ENCODE measurements at regions not wholly inside any gene's neighbourhood (a gene's known extent, or its start where the extent isn't known, plus 50 kb on each side); places are given as distances from the start of the nearest gene placed in this dataset.

DNA sequence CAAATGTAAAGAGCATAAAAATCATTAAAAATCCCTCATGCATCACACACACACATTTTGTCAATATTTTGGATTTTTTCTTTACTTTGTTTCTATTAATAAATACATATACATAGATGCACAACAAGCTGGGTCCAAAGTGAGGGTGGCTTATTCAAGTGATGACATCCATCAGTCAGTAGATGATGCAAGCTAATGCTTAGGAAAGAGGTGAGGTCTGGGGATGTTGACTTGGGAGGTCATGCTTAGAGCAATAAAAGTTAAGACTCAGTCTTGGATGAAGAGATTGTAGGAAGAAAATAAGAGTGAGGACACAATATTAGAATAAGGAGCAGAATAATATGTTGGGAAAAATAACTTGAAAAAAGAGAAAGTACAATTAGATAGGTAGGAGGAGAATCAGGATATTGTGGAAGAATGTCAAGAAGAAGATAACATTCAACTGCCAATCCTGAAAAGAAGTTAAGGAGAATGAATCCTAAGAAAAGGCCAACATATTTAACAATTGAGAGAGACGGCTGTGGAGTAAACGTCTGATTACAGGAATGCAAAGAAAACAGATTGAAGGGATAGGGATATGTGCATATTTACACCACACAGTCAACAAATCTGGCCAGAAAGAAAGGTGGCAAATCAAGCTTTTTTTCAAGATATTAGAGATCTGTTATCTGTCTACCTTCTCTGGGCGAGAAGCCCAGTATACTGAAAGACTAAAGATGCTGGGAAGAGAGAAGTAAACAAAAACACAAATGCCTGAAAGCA, 111.0 kb upstream of the TJP1 start:
- TF ChIP-seq, protein P1, sequence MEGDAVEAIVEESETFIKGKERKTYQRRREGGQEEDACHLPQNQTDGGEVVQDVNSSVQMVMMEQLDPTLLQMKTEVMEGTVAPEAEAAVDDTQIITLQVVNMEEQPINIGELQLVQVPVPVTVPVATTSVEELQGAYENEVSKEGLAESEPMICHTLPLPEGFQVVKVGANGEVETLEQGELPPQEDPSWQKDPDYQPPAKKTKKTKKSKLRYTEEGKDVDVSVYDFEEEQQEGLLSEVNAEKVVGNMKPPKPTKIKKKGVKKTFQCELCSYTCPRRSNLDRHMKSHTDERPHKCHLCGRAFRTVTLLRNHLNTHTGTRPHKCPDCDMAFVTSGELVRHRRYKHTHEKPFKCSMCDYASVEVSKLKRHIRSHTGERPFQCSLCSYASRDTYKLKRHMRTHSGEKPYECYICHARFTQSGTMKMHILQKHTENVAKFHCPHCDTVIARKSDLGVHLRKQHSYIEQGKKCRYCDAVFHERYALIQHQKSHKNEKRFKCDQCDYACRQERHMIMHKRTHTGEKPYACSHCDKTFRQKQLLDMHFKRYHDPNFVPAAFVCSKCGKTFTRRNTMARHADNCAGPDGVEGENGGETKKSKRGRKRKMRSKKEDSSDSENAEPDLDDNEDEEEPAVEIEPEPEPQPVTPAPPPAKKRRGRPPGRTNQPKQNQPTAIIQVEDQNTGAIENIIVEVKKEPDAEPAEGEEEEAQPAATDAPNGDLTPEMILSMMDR (IDR thresholded peaks at IDR 0.05; ENCODE audit: low read depth, low read length), result no peak
- no peak overlapping the region for H3K4me3 ChIP-seq (ENCODE audit: low read depth, low read length)
- DNase-seq (ENCODE audit: low read depth, low spot score), result no peak
- in situ Hi-C loops (cut with HindIII; ENCODE audit: low sequenced_read_pairs), result no loop called here

DNA sequence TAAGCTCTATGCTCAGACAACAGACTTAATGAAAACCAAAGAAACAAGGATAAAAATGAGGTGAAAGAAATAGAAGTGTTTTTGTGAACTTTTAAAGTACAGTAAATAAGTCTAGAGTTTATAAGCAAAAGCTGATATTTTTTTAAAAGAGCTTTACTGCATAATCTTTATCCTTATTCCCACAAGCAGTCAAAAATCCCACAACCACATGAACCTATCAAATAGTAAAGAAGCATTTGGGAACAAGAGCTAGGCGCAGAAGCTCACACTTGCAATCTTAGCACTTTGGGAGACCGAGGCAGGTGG, 103.8 kb upstream of the TJP1 start:
- no peak for DNase-seq (ENCODE audit: low read depth, low spot score)
- TF ChIP-seq, protein P1 (IDR thresholded peaks at IDR 0.05; ENCODE audit: low read depth, low read length), result no peak
- in situ Hi-C loops (cut with HindIII; ENCODE audit: low sequenced_read_pairs), result no loop called here
- H3K4me3 ChIP-seq (ENCODE audit: low read depth, low read length), result no peak overlapping the region

DNA sequence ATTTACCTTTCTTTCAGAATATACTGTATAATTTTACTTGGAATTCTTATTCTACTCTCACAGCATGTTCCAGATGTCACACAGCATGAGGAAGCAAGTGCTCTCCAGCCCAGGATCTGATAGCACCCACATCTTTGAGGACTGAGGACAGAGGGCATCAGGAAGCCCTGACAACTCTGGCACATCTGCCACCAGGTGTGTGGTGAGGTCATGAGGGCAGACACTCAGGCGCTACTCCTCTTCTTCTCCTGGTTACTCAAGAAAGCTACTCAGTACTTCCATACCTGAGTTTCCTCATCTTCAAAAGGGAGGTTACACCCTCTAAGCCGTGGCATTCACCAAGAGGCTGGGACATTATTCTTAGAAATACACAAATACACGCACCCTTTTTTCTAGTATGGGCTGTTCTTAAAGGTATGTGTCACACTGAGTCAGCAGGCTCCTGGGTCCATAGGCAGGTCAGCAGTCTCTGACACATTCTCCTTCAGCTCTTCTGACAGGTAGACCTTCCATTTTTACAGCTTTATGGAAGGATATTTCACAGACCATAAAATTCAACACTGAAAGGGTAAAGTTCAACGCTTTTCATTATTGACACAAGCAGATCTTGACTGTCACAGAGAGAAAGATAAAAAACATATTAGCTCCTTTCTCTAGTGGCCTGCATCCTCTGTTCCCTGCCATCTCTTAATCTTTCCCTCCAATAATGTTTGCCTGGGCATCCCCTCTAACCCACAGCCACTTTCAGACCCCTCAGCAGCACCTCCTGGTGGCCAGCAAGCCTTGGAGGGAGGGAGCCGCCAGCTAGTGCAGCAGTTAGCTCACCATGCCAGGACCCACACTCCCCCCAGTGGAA, 103.2 kb upstream of the TJP1 start:
- TF ChIP-seq, protein P1 (IDR thresholded peaks at IDR 0.05; ENCODE audit: low read depth, low read length), result peak; percentile 94
- H3K4me3 ChIP-seq (ENCODE audit: low read depth, low read length), result no peak overlapping the region

DNA sequence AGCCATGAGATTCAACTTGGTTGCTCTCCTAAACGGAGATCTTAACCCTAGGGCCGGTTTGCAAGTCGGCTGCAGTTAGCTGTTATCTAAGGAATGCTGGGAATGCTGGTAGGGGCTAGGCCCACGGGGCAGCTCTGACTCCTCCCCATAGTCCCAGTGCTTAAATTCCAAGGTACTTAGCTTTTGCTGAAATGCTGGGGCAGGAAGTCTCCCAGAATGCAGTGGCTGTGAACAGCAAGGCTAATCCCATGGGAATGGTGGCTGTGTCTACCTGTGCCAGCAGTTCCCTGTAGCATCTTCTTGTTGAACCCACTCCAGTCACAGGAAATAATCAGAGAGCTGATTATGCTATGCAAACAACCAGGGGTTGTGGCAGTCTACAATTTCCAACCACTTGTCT, 102.5 kb upstream of the TJP1 start:
- H3K4me3 ChIP-seq (ENCODE audit: low read depth, low read length), result no peak overlapping the region
- in situ Hi-C loops (cut with HindIII; ENCODE audit: low sequenced_read_pairs), result no loop called here
- TF ChIP-seq, protein P1 (IDR thresholded peaks at IDR 0.05; ENCODE audit: low read depth, low read length), result no peak
- DNase-seq (ENCODE audit: low read depth, low spot score), result peak; percentile 66

More for the DNA sequence above, 103.2 kb upstream of the TJP1 start:
- in situ Hi-C loops (cut with HindIII; ENCODE audit: low sequenced_read_pairs), result no loop called here
- peak; percentile 83 for DNase-seq (ENCODE audit: low read depth, low spot score)

DNA sequence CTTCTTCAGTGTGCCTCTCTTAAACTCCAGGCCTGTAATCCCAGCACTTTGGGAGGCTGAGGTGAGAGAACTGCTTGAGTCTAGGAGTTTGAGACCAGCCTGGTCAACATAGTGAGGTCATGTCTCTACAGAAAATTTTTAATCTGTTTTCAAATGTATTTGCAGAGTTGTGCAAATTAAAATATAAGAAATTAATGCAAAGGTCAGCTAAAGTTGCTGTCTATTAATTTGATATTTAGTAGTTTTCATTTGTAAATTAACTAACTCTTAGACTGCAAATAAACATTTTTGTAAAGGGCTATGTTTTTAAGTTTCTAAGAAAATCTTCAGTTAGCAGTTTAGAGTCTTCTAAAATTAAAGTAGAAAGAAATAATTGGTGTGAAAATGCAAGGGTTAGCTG, 99.9 kb upstream of the TJP1 start:
- no peak for DNase-seq (ENCODE audit: low read depth, low spot score)
- TF ChIP-seq, protein P1 (IDR thresholded peaks at IDR 0.05; ENCODE audit: low read depth, low read length), result no peak
- in situ Hi-C loops (cut with HindIII; ENCODE audit: low sequenced_read_pairs), result no loop called here
- H3K4me3 ChIP-seq (ENCODE audit: low read depth, low read length), result no peak overlapping the region

DNA sequence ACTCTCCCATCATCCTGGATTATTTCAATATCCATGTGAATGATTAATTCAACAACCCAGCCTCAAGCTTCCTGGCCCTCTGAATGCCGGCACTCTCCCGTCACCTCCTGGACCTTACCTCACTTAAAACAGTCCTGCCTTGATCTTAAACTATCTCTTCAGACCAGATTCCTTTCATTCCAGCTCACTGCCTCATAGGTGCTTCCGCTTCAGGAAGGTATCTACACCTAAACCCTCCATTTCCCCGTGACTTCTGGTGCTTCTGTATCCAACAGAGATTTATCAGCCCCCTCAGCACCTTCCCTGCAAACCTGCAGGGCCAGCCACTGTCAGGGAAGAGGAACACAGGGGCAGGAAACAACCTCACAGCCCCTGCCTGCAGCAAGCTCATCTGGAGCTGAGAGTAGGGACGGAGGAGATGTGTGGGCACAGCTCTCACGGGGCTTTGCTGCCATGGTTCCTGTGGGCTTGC, 98.9 kb upstream of the TJP1 start:
- TF ChIP-seq, protein P1 (IDR thresholded peaks at IDR 0.05; ENCODE audit: low read depth, low read length), result no peak
- no peak for DNase-seq (ENCODE audit: low read depth, low spot score)
- in situ Hi-C loops (cut with HindIII; ENCODE audit: low sequenced_read_pairs), result no loop called here
- no peak overlapping the region for H3K4me3 ChIP-seq (ENCODE audit: low read depth, low read length)

Measured in astrocyte of the spinal cord (primary cell).